Uterus (tissue), 2 donors: ENCODE measurements at regions not wholly inside any gene's neighbourhood (a gene's known extent, or its start where the extent isn't known, plus 50 kb on each side); places are given as distances from the start of the nearest gene placed in this dataset.

Source experiments
- CTCF ChIP-seq, 4 experiments: fragments of 200-600 bp in 2 of 4; fragments of 450-650 bp in 2 of 4; sonication (generic) in 2 of 4; IDR thresholded peaks; one replicate each; pipeline ENCODE4 v1.5.1; 2016 to 2019; ENCODE audit warnings: antibody characterized with exemption in 4 of 4, mild to moderate bottlenecking in 2 of 4, moderate library complexity in 1 of 4
- POLR2A ChIP-seq, 2 donors: fragments of 450-650 bp; IDR thresholded peaks; one replicate each; pipeline ENCODE4 v1.6.1; 2016; ENCODE audit warnings: antibody characterized with exemption in 2 of 2, mild to moderate bottlenecking in 1 of 2, moderate library complexity in 1 of 2

GRCh38 chr10:8369666-8370065 is 315.2 kb downstream of the GATA3 start:
- TF ChIP-seq CTCF (IDR thresholded peaks at IDR 0.05) = no peak
- TF ChIP-seq POLR2A (IDR thresholded peaks at IDR 0.05) = no peak
